ENCODE measurements at regions not wholly inside any gene's neighbourhood (a gene's known extent, or its start where the extent isn't known, plus 50 kb on each side); places are given as distances from the start of the nearest gene placed in this dataset.

DNA sequence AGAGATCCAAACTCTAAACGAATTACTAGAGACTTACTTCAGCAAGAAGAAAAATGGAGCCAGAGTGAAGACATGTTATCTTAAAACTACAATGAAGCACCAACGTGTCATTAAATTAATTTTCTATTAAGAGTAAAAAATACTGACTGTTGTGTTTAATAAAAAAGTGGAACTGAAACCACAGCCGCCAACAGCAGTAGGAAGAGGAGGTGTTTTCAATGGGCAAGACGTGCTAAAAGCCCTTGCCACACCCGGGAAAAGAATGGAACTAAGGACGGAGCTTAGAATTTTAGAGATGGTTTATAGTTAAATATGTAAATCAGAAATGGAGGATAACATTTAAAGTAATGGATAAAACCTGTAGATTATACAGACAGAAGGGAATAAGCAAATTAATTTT is 608.7 kb downstream of the TFAP2A start:
- H3K9me3 Mint-ChIP-seq (ENCODE audit: low read depth, unreplicated experiment), result peaks cover 4% of the 10 kb centered on the region
- DNase-seq, result no peak
- no peak overlapping the region for H3K27ac Mint-ChIP-seq (ENCODE audit: unreplicated experiment)
- intact Hi-C loops (cut with micrococcal nuclease; ENCODE audit: unreplicated experiment), result no loop called here
- H3K27me3 Mint-ChIP-seq (ENCODE audit: unreplicated experiment), result no peaks in the 10 kb centered on the region
- no TSS peak for BruUV-seq (replicated peaks)
- no peaks in the 10 kb centered on the region for H3K4me1 Mint-ChIP-seq (ENCODE audit: low read depth, unreplicated experiment)
- no peak overlapping the region for H3K4me3 Mint-ChIP-seq (ENCODE audit: low read depth, unreplicated experiment)
- CTCF ChIA-PET, result no interaction called here
- no peaks in the 10 kb centered on the region for H3K36me3 Mint-ChIP-seq (ENCODE audit: insufficient read depth, unreplicated experiment)
- TF ChIP-seq, protein P1, sequence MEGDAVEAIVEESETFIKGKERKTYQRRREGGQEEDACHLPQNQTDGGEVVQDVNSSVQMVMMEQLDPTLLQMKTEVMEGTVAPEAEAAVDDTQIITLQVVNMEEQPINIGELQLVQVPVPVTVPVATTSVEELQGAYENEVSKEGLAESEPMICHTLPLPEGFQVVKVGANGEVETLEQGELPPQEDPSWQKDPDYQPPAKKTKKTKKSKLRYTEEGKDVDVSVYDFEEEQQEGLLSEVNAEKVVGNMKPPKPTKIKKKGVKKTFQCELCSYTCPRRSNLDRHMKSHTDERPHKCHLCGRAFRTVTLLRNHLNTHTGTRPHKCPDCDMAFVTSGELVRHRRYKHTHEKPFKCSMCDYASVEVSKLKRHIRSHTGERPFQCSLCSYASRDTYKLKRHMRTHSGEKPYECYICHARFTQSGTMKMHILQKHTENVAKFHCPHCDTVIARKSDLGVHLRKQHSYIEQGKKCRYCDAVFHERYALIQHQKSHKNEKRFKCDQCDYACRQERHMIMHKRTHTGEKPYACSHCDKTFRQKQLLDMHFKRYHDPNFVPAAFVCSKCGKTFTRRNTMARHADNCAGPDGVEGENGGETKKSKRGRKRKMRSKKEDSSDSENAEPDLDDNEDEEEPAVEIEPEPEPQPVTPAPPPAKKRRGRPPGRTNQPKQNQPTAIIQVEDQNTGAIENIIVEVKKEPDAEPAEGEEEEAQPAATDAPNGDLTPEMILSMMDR (IDR thresholded peaks at IDR 0.05; ENCODE audit: unreplicated experiment), result no peak

DNA sequence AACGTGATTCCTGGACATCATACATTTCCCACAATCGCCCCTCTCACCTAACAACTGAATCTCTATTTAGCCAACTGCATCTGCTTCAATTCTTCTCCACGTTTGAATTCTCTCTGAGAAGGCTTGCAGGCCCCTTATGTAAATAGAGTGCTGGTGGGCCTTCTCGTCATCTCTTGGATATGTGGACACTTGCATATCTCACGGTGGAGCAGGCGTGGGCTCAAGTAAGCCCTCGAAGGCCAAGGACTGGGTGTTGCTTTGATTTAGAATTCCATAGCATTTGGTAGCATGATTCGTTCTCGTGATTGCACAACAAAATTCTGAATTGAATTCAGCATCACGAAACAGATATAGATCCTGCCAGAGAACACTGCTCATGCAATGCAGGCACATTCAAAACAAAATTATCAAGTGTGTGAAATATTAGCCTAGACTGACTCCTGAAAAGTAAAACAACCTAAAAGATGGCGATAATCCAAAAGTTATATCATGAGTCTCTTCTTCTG is 613.6 kb downstream of the TFAP2A start:
- intact Hi-C loops (cut with micrococcal nuclease; ENCODE audit: unreplicated experiment), result no loop called here
- Mint-ChIP-seq H3K27me3 (ENCODE audit: unreplicated experiment) (no peaks in the 10 kb centered on the region), H3K9me3 (ENCODE audit: low read depth, unreplicated experiment) (peaks cover 4% of the 10 kb centered on the region), H3K27ac (ENCODE audit: unreplicated experiment) (no peak overlapping the region), H3K4me3 (ENCODE audit: low read depth, unreplicated experiment) (no peak overlapping the region), H3K36me3 (ENCODE audit: insufficient read depth, unreplicated experiment) (no peaks in the 10 kb centered on the region), H3K4me1 (ENCODE audit: low read depth, unreplicated experiment) (no peaks in the 10 kb centered on the region)
- no TSS peak for BruUV-seq (replicated peaks)
- TF ChIP-seq, protein P1 (IDR thresholded peaks at IDR 0.05; ENCODE audit: unreplicated experiment), result no peak
- CTCF ChIA-PET, result no interaction called here
- no peak for DNase-seq

DNA sequence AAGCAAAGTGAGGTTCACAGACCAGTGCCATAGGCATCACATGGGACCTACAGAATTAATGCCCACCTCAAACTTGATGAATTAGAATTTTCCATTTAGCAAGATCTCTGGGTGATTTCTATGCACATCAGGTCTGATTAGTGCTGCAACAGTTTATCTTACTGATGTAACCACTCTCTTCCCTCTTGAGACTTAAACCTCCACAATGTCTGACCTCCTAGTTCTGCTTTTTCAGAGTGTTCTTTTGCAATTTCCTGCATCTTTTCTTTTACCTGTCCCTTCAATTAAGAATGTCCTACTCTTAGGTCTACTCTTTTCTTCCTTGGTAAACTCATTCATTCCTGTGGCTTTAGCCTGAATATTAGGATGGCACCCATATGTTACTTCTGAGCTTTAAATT is 615.3 kb downstream of the TFAP2A start:
- TF ChIP-seq, protein P1 (IDR thresholded peaks at IDR 0.05; ENCODE audit: unreplicated experiment), result no peak
- Mint-ChIP-seq H3K36me3 (ENCODE audit: insufficient read depth, unreplicated experiment) (no peaks in the 10 kb centered on the region), H3K9me3 (ENCODE audit: low read depth, unreplicated experiment) (no peaks in the 10 kb centered on the region), H3K4me1 (ENCODE audit: low read depth, unreplicated experiment) (no peaks in the 10 kb centered on the region), H3K27me3 (ENCODE audit: unreplicated experiment) (no peaks in the 10 kb centered on the region), H3K4me3 (ENCODE audit: low read depth, unreplicated experiment) (no peak overlapping the region), H3K27ac (ENCODE audit: unreplicated experiment) (peak overlapping the region; percentile 6)
- BruUV-seq (replicated peaks), result no TSS peak
- no peak for DNase-seq
- intact Hi-C loops (cut with micrococcal nuclease; ENCODE audit: unreplicated experiment), result no loop called here
- CTCF ChIA-PET, result no interaction called here

DNA sequence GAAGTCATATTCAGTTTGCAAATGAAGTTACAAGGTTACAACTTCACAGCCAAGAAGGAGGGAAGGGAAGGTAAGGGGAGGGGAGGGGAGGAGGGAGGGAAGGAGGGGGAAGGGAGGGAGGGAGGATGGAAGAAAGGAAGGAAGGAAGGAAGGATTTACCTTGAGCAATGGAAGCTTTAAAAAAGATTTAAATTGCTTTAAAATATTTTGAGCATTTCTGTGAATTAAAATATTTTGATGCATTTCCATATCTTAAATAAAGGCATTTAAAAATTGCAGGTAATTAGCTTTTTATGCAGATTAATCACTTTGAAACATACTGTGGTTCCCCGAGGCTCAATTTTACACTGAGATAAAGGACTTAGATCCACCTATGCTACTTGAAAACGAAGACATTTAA is 618.0 kb downstream of the TFAP2A start:
- Mint-ChIP-seq H3K27ac (ENCODE audit: unreplicated experiment) (no peak overlapping the region), H3K9me3 (ENCODE audit: low read depth, unreplicated experiment) (no peaks in the 10 kb centered on the region), H3K36me3 (ENCODE audit: insufficient read depth, unreplicated experiment) (no peaks in the 10 kb centered on the region), H3K27me3 (ENCODE audit: unreplicated experiment) (no peaks in the 10 kb centered on the region), H3K4me1 (ENCODE audit: low read depth, unreplicated experiment) (no peaks in the 10 kb centered on the region), H3K4me3 (ENCODE audit: low read depth, unreplicated experiment) (no peak overlapping the region)
- no peak for DNase-seq
- TF ChIP-seq, protein P1 (IDR thresholded peaks at IDR 0.05; ENCODE audit: unreplicated experiment), result no peak
- CTCF ChIA-PET, result interaction anchor here (0.6 kb wide), 2 partner anchors 22 to 234 kb away, joined by 3 to 4 read pairs; no protein-coding TSS in a partner anchor
- no TSS peak for BruUV-seq (replicated peaks)
- intact Hi-C loops (cut with micrococcal nuclease; ENCODE audit: unreplicated experiment), result no loop called here
